Ovary (tissue), 3 donors: ENCODE measurements at regions not wholly inside any gene's neighbourhood (a gene's known extent, or its start where the extent isn't known, plus 50 kb on each side); places are given as distances from the start of the nearest gene placed in this dataset.

Experiments
- CTCF ChIP-seq, 3 donors: fragments of 450-650 bp in 2 of 3; fragments of 200-600 bp in 1 of 3; IDR thresholded peaks; one replicate each; pipeline versions ENCODE4 v1.5.1 to v1.8.0; 2016 to 2022; ENCODE audit warnings: antibody characterized with exemption in 3 of 3, mild to moderate bottlenecking in 1 of 3
- POLR2A ChIP-seq: fragments of 450-650 bp; IDR thresholded peaks from one replicate; pipeline ENCODE4 v1.6.1; 2017; ENCODE audit warnings: antibody characterized with exemption, mild to moderate bottlenecking, moderate library complexity
- donor health status: DM: no; HTN: no; CAD: no.

- no peak for TF ChIP-seq POLR2A
- TF ChIP-seq CTCF (IDR thresholded peaks at IDR 0.05), result no peak
Observed at GRCh38 chr11:33610903-33611302, 89.7 kb downstream of the C11orf91 start.
